Right renal pelvis (tissue), 4 donors: ENCODE measurements at regions not wholly inside any gene's neighbourhood (a gene's known extent, or its start where the extent isn't known, plus 50 kb on each side); places are given as distances from the start of the nearest gene placed in this dataset.

Source experiments
- DNase-seq, 4 donors: peaks; one replicate each; pipeline ENCODE4 v3.0.0-alpha.2; 2013; ENCODE audit warnings: low read depth in 4 of 4, low spot score in 3 of 4, missing footprints in 1 of 4

GRCh38 chr12:124094733-124095132, 121.7 kb downstream of the ZNF664 start:
- no peak for DNase-seq

- no peak for DNase-seq
These were observed 123.1 kb downstream of the ZNF664 start for GRCh38 chr12:124096109-124096508.

- DNase-seq = no peak
These were observed 123.9 kb downstream of the ZNF664 start for GRCh38 chr12:124096869-124097434.

- no peak for DNase-seq
These were observed 124.7 kb downstream of the ZNF664 start for GRCh38 chr12:124097701-124098100.

GRCh38 chr12:124098101-124098757, 125.2 kb downstream of the ZNF664 start:
- DNase-seq = no peak

GRCh38 chr12:124098887-124099286, 125.9 kb downstream of the ZNF664 start:
- no peak for DNase-seq

- DNase-seq = no peak
These were observed 126.6 kb downstream of the ZNF664 start for GRCh38 chr12:124099661-124100060.

GRCh38 chr12:124100572-124101178, 127.7 kb downstream of the ZNF664 start:
- DNase-seq = no peak

GRCh38 chr12:124105546-124105945, 132.5 kb downstream of the ZNF664 start:
- no peak for DNase-seq

GRCh38 chr12:124107351-124107750, 134.3 kb downstream of the ZNF664 start:
- no peak for DNase-seq

- no peak for DNase-seq
These were observed 136.7 kb downstream of the ZNF664 start for GRCh38 chr12:124109760-124110159.

GRCh38 chr12:124110372-124110883, 137.4 kb downstream of the ZNF664 start:
- no peak for DNase-seq

- DNase-seq = no peak
These were observed 138.0 kb downstream of the ZNF664 start for GRCh38 chr12:124111006-124111405.

- no peak for DNase-seq
These were observed 141.3 kb downstream of the ZNF664 start for GRCh38 chr12:124114316-124114715.

- DNase-seq = no peak
These were observed 142.5 kb downstream of the ZNF664 start for GRCh38 chr12:124115496-124115895.

GRCh38 chr12:124115976-124116690, 143.1 kb downstream of the ZNF664 start:
- DNase-seq = no peak

GRCh38 chr12:124120739-124121138, 147.7 kb downstream of the ZNF664 start:
- DNase-seq = no peak

GRCh38 chr12:124122722-124123121, 149.7 kb downstream of the ZNF664 start:
- no peak for DNase-seq

- DNase-seq = no peak
These were observed 150.4 kb downstream of the ZNF664 start for GRCh38 chr12:124123296-124124000.

GRCh38 chr12:124125203-124125871, 152.3 kb downstream of the ZNF664 start:
- no peak for DNase-seq
